SU-DHL-6 (cell line): ENCODE measurements at regions not wholly inside any gene's neighbourhood (a gene's known extent, or its start where the extent isn't known, plus 50 kb on each side); places are given as distances from the start of the nearest gene placed in this dataset.

Source experiments
- EZH2phosphoT487 ChIP-seq: fragments of 200-600 bp; sonication (generic), shearing (Covaris generic); conservative IDR thresholded peaks from 2 replicates; pipeline ENCODE4 v1.6.1; 2018; ENCODE audit warnings: mild to moderate bottlenecking, antibody characterized with exemption, low read length, moderate library complexity, mixed read lengths
- TF ChIP-seq, protein P1 (sequence below): fragments of 200-600 bp; sonication (generic); IDR thresholded peaks from one replicate; pipeline ENCODE4 v1.5.1; 2017; ENCODE audit warnings: antibody characterized with exemption, mild to moderate bottlenecking, low read length, moderate library complexity; ENCODE audit not compliant: insufficient read depth, poor library complexity, severe bottlenecking

DNA sequence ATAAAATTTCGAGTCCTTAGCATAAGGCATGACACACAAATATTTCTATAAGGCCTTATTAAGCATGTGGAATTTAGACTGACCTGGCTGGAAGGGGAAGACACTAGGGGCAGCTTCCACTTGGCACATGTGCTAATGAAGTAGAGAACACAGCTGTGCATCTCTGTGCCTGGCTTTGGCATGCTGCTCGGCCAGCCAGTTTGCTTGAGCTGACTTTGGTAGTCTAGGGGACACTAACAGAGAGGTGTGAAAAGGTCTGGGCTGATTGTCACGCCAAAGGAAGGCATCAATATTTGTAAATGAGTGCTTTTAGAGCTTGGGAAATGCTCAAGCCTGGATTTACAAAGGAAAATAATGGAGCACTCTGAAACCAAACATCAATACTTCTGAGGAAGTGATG is 723.7 kb downstream of the PRELID2 start:
- TF ChIP-seq, protein P1, sequence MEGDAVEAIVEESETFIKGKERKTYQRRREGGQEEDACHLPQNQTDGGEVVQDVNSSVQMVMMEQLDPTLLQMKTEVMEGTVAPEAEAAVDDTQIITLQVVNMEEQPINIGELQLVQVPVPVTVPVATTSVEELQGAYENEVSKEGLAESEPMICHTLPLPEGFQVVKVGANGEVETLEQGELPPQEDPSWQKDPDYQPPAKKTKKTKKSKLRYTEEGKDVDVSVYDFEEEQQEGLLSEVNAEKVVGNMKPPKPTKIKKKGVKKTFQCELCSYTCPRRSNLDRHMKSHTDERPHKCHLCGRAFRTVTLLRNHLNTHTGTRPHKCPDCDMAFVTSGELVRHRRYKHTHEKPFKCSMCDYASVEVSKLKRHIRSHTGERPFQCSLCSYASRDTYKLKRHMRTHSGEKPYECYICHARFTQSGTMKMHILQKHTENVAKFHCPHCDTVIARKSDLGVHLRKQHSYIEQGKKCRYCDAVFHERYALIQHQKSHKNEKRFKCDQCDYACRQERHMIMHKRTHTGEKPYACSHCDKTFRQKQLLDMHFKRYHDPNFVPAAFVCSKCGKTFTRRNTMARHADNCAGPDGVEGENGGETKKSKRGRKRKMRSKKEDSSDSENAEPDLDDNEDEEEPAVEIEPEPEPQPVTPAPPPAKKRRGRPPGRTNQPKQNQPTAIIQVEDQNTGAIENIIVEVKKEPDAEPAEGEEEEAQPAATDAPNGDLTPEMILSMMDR, result no peak
- TF ChIP-seq EZH2phosphoT487, result no peak
